Midbrain (tissue), 1 donor: ENCODE measurements at regions not wholly inside any gene's neighbourhood (a gene's known extent, or its start where the extent isn't known, plus 50 kb on each side); places are given as distances from the start of the nearest gene placed in this dataset.

Experiments used
- DNase-seq: peaks from one replicate; lab custom pipeline; 2025; lab: John Stamatoyannopoulos, UW

DNA sequence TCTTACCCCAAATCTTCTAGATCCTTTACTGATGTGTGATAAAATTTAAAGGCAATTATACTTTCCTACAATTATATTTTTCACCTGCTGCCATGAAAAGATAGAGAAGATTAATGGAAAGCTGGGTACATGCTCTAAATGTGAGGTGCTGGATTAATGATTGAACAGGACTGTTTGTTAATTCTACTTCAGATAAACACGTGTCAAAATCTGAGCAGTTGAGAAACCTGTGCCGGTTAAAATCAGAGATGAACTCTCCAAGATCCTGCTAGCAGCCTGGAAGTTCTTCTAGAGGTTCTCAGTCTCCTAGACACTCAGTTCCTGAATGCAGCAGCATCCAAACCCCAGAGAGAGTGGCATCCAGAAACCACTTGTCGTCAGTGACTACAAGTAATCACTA is 69.2 kb downstream of the INHBA start:
- DNase-seq = no peak

DNA sequence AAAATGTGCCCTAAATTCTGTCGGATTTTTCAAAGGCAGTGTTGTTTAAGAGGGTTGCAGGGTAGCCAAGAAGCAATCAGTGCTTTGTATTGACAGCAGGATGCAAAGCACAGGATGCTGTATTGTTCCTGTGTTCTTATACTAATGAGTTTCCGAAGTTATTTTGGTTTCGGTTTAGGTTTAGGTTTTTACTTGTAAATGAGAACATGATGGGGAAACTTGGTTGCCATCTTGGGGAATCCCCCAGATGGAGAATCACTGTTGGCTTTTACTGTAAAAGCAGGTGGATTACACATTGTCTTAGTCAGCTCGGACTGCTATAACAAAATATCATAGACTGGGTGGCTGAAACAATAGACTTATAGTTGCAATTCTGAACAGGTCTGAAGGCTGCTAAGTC is 72.1 kb downstream of the INHBA start:
- no peak for DNase-seq

DNA sequence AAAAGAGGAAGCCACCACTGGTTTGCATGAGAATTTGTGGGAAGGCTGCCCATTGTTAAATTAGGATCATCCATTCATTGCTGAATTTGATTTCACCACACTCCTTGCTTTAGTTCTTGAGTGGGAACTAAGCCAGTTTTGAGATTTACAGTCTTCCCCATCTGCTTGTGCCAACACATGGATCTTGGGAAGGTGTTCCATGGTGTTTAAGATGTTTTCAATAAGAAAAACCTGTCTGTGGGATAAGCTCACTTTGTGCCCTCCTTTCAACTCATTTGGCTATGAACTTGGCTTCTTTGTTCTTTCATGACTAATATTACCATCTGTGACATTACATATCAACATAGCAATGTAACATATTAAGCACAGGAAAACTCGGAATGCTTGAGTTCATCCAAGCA is 73.2 kb downstream of the INHBA start:
- no peak for DNase-seq

DNA sequence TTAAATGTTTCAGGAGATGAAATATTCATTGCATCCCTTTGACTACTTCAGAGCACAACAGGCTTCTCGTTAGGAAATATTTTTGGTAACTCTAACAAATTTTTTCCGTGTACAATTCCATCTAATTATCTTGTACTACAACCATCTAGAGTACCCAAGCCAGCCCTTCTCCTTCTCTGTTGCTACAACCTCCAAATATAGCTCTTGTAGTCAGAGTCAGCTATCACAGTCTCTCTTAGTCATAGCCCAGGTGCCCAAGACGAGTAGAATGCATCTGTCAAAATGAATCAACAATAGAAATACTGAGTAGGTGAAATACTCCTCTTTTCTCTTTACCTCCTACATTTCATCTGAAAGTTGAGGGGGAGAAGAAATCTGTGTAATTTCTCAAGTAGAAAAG is 74.0 kb downstream of the INHBA start:
- no peak for DNase-seq

DNA sequence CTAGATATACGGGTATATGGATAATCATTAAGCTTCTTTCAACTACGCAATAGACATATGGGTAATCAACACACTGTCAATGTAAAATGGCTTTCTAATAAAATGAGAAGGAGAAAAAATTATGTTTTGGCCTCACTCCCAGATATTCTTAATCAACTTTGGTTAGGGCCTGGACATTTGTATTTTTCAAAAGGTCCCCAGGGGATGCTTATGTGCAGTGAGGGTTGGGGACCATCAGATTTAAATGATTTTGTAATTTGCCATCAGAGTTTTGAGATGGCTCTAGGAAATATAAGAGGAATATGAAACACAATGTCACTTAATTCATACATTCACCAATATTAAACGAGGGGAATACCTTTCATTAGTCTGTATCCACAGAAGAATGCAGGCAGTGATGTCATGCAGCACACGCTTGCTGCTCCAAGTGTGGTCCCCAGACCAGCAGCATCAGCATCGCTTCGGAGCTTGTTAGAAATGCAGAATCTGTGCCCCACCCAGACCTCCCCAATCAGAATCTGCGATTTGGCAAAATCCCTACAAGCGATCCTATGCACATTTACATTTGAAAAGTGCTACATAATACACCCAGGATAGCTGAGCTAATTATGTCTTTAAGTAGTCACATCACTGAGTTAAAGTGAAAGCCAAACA is 75.1 kb downstream of the INHBA start:
- DNase-seq = no peak

DNA sequence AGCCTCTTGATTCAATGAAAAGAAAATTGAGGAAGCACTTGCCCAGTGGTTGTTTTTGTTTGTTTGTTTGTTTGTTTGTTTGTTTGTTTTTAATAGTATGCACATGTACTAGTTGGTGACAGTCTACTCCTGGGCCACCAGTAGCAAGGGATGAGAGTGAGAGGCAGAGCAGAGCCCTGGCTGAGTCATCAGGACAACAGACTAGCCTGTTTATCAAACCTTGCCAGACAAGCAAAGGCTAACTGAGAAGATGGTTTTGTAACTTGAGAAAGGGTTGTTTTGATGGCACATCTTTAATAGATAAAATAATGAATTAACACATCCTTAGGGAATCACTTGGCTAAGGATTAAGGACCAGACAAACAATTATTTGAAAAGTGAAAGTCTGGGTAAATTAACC is 78.1 kb downstream of the INHBA start:
- no peak for DNase-seq

DNA sequence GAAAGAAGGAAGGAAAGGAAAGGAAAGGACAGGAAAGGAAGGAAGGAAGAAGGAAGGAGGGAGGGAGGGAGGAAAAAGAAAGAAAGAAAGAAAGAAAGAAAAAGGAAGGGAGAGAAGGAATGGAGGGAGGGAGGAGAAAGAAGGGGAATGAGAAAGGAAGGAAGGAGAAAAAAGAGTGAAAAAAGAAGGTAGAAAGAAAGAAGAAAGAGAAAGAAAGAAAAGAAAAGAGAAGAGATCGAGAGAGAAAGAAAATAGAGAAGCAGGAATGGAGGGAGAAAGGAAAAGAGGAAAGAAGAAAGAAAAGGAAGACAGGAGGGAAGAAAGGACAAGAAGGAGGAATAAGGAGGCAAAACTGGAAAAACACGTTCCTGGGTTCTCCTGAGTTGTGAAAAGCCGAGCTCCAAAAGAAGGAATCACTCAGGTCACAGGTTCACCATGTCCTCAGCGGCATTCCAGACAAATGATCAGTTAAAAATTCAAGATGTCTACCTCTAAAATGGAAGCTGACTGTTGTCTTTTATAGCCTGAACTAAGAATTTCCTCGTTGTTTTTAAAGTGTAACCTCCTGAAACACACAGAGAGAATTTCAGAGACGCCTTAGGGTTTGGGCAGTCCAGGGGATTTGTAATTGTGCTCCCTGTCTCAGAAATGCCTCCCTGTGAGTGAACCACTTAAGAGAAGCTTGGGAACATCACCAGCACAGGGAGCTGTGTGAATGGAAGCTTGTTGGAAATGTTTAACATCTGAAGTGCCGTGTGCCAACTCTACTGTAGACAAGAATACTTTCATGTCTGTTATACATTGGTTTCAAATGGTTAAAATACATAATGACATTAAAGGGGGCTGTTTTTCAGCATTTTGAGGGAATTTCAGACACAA is 80.7 kb downstream of the INHBA start:
- DNase-seq = no peak

DNA sequence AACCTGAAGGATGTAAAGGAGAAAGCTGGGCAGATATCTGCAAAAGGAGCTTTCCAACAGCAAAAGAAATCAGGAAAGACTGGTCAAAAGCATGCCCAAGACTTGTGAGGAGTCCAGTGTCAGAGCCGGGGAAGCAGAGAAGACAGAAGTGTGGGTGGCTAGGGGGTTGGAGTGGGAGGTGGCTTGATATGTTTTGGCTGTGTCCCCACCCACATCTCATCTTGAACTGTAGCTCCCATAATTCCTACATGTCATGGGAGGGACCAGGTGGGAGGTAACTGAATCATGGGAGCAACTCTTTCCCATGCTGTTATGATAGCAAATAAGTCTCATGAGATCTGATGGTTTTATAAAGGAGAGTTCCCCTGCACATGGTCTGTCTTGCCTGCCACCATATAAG is 84.9 kb downstream of the INHBA start:
- no peak for DNase-seq

DNA sequence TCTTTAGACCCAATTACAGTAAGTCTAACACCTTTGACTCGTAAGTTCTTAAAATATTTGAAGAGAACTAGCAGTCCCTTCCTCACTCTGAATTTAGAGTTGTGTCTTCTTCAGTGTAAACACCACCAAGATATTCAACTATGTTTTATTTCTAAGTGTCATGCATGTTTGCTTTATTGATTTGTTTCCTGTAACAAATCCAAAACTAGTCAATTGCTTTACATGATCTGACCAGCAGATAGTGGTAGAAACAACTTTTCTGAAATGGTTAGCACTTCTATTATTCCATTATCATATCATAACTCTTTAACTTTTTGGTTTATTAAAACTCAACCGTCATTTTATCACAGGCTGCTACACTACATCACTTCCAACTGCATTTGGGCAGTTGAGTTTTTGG is 90.1 kb downstream of the INHBA start:
- no peak for DNase-seq

DNA sequence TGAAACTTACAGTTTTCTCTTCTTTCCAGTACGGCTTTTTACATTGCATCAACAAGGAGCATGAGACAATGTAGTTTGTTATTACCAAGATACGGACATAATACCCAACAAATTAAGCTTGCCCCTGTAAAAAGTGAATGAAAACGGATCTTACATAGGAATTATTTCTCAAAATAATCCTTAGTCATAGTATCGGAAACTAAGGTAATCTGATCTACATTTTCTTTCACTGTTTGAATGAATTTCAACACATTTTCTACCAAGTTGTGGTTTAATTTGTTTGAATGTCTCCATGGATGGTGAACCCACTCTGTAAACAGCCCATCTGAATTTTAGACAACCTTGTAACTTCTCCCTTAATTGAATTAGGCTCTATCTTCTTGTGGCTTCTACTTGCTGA is 90.5 kb downstream of the INHBA start:
- DNase-seq = no peak

DNA sequence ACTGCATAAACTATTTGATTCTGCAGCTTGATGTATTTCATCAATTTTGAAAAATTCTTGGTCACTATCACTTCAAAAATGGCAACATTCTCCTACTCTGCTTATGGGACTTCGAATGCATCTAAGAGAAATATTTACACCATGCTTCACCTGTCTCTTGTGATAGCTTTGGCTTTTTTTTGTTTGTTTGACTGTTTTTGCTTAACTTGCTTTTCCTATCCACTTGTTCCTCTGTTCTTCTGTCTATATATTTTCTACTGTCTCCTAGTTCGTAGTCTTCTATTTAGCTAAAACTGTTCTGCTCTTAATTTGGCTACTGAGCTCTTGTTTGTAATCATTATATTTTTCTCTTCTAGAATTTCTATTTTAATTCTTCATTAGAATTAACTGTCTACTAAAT is 94.4 kb downstream of the INHBA start:
- DNase-seq = no peak

DNA sequence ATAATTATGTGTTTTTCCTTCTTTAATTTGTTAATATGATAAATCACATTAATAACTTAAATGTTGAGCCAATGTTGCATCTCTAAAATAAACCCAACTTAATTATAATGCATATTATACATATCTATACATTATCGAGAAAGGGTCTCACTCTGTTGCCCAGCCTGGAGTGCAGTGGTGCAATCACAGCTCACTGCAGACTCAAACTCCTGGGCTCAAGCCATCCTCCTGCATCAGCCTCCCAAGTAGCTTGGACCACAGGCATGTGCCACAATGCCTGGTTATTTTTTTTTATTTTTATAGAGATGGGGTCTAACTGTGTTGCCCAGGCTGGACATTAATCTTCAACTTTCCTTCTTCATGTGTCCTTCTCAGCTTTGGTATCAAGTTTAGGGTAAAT is 98.9 kb downstream of the INHBA start:
- DNase-seq = no peak

DNA sequence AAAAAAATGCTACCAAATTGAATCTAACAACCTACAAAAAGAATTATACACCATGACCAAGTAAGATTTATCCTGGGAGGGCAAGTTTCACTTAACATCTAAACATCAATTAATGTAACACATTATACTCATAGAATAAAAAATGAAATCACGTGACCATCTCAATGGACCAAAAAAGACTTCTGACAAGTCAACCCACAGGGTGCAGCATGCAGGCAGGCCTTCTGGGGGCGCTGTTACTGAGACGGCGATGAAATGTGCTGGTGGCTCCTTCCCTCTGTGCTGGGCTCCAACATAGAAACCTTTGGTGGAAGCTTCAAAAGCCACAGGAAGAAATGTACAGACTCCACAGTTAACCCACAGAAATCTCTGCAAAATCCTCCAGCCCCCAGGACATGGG is 103.1 kb downstream of the INHBA start:
- DNase-seq = no peak

DNA sequence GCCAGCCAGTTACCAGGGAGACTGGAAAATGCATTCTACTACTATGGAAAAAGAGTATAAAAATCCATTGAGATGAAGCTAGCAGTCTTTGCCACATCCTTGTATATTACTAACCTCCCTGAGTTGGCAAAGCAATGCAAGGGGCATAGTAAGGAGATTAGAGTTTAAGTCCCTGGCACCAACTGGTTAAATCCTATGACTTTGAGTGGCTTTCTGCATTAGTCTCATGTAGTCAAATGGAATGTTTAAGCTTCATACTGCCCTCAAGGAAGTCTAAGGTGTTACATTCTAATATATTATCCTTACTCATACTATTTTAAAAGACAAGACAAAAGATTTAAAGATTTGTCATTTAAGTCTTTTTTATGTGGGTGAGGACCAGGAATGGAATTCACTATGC is 110.1 kb downstream of the INHBA start:
- no peak for DNase-seq

DNA sequence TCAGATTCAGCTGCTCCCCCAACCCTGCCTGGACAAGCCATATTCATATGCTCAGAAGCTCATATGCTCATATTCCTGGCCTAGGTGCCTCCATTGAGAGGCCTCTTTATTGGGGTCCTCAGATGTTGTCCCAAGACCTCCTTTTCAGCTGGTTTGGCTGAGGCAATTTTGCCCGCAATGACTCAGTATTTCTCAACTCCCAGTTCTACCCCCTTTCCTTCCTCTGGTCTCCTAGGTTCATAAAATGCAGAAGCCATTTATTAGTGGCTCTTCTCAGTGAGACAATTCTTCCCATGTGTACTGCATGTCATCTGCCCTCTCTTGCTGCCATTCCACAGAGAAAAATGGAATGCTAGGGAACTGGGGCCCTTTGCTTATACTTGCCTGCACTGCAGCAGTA is 110.7 kb downstream of the INHBA start:
- no peak for DNase-seq

DNA sequence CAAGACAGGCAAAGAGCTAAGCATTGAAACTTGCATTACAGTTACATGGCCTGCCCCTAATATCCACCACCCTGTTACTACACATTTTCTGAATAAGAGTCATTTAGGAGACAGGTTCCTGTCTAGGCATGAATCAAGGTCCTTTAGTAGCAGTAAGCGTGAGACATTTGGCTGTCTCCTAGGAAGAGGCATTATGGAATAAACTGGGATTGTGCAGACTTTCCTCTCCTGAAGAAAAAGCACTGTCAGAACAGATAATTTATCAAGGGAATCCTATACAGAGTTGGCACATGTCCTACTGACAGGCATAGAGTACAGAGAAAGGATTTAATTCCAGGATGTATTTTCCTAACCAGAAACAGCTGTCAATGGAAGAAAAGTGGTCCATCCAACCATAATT is 111.9 kb downstream of the INHBA start:
- no peak for DNase-seq

DNA sequence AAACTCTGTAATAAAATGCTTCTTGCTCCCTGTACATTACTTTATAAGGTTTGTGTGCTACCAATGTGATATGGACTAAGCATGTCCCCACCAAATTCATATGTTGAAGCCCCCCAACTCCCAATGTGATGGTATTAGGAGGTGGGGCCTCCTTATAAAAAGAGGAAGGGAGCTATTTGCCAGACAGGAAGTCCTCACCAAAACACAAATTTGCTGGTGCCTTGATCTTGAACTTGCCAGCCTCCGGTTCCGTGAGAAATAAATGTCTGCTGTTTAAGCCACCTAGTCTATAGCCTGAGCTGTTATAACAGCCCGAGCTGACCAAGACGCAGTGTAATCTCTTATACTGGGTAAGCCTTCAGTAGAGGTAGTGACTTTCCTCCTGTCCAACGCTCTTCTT is 114.5 kb downstream of the INHBA start:
- DNase-seq = no peak

DNA sequence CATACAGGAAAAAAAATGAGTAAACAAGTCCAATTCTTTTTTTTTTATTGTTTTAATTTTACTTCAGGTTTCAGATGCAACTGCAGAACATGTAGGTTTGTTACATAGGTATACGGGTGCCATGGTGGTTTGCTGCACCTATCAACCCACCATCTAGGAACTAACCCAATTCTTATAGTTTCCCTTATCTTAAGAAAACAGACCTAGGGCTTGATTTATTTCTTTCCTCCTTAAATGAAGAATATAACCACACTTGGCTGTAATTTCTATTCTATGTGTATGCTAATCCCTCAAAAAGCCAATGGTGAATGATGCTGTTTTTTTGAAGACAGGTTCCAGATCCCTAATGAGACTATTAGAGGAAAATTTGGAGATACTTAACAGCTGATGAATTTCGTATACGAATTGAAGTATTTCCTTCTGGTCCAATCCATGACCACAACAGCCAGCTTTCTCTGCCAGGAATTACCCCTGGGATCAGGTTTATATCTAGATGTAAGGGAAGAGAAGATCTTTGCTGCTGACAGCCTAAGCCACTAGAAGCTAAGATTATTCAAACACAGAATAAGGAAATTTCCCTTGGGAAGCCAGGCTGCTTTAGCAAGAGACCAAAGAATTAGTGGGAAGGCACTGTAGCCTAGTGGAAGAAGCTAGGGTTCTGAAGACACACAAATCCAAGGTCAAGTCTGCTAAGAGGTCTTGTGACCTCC is 115.8 kb downstream of the INHBA start:
- no peak for DNase-seq

DNA sequence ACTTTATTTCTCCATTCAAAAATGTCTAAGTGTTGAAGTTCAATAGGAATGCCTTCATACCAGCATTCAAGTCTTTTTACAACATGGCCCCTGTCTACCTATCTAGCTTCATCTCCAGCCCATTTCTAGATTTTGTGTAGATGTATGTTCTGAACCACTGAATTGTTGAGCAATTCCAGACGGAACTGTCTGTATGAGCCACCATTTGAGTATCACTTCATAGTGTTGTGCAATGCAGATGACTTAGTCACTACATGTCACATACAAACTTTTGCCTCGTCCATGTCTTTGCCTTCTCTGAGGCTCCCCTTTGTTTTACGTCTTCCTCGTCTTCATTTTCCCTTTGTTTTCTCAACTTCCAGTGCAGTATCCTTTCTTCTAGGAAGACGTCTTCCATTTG is 118.1 kb downstream of the INHBA start:
- no peak for DNase-seq

DNA sequence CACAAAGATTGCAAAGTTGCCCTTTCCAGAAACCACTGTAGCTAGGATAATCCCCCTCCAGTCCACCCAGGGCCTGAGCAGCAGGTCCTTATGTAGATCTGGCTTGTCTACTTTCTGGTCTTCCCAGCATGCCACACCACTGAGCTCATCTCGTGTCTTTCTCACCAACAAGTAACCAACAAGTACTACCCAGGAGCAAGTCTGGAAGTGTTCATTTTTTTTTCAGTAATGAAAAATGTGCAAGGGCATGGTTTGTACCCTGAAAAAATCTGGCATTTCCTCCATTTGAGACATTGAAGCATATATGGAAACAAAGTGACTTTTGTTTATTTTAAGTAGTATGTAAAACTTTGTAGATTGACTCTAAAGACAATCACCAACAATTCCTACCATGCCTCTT is 120.8 kb downstream of the INHBA start:
- DNase-seq = no peak

DNA sequence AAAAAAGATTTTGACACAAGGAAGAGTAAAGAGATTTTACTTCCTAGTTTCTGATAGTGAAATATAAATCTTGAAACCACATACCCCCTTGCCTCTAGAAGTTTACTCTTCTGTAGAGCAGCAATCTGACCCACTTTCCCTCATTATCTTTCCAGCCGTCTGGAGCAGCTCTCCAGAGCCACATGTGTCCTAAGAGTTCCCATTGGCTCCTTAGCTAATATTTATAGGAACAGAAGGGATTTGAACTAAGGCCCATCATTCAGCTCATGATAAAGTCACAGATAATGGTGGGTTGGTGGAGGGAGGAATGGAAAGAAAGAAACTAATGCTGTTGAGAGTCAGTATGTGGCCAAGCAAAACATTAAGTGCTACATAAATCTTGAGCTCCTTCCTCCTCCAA is 121.8 kb downstream of the INHBA start:
- DNase-seq = no peak

DNA sequence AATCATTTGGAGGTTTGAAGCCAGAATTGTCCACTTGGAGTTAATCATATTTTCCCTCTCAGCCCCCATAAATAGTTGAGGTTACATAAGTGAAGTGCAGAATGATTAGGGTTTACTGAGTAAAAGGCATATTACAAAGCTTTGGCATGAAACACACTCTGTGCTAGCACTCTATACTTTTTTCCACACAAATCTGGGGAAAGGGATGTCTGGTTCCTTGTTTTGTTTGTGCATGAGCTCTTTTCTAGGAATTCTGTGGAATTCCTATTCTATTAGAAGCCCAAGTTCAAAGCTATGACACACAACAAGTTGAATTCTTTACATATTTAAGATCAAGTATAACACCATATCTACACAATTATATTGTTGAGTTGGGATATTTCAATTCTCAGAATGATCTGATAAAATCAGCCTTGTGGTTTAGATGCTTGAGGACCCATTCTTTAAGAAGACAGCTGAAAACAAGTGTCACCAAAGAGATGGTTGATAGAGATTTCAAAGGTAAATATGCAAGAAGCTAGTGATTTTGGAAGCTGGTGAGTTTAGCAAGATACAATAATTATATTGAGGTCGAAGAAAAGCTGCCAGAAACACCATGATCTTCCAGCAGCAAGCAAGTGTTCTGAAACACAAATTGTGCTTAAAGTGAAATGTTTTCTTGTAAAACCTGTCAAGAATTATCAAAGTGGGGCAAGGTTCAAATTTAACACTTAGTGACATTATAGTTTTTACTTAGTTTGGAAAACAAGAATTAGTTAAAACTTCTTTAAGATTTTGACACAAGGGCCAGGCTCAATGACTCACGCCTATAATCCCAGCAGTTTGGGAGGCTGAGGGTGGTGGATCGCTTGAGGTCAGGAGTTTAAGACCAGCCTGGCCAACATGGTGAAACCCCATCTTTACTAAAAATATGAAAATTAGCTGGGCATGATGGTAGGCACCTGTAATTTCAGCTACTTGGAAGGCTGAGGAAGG is 122.6 kb downstream of the INHBA start:
- no peak for DNase-seq
